NCI-H2196 (cell line): ENCODE measurements at regions not wholly inside any gene's neighbourhood (a gene's known extent, or its start where the extent isn't known, plus 50 kb on each side); places are given as distances from the start of the nearest gene placed in this dataset.

Source experiments
- DNase-seq: peaks from one replicate; lab custom pipeline; 2025; ENCODE audit not compliant: unreplicated experiment; lab: John Stamatoyannopoulos, UW

GRCh38 chr9:106689089-106689488 lies 173.9 kb upstream of the ZNF462 start:
- DNase-seq = no peak

GRCh38 chr9:106691627-106692026 lies 171.3 kb upstream of the ZNF462 start:
- DNase-seq = no peak

GRCh38 chr9:106693558-106693957 lies 169.4 kb upstream of the ZNF462 start:
- DNase-seq = no peak

- no peak for DNase-seq
These were observed 166.2 kb upstream of the ZNF462 start for GRCh38 chr9:106696804-106697203.

- no peak for DNase-seq
These were observed 165.6 kb upstream of the ZNF462 start for GRCh38 chr9:106697390-106697749.

- peak; percentile 3 for DNase-seq
These were observed 165.0 kb upstream of the ZNF462 start for GRCh38 chr9:106697750-106698502.

- no peak for DNase-seq
These were observed 162.3 kb upstream of the ZNF462 start for GRCh38 chr9:106700676-106701075.

- DNase-seq = no peak
These were observed 161.4 kb upstream of the ZNF462 start for GRCh38 chr9:106701611-106702010.

GRCh38 chr9:106704056-106704615 lies 158.8 kb upstream of the ZNF462 start:
- DNase-seq = no peak

GRCh38 chr9:106707291-106707690 lies 155.7 kb upstream of the ZNF462 start:
- DNase-seq = no peak

GRCh38 chr9:106707738-106708474 lies 155.1 kb upstream of the ZNF462 start:
- DNase-seq = no peak

GRCh38 chr9:106708475-106709146 lies 154.4 kb upstream of the ZNF462 start:
- no peak for DNase-seq

- DNase-seq = no peak
These were observed 150.7 kb upstream of the ZNF462 start for GRCh38 chr9:106712279-106712678.

- no peak for DNase-seq
These were observed 149.8 kb upstream of the ZNF462 start for GRCh38 chr9:106713206-106713605.

GRCh38 chr9:106716820-106717219 lies 146.1 kb upstream of the ZNF462 start:
- no peak for DNase-seq

GRCh38 chr9:106717686-106718085 lies 145.3 kb upstream of the ZNF462 start:
- no peak for DNase-seq

- DNase-seq = no peak
These were observed 144.0 kb upstream of the ZNF462 start for GRCh38 chr9:106718936-106719335.

GRCh38 chr9:106722051-106722753 lies 140.8 kb upstream of the ZNF462 start:
- DNase-seq = no peak

- no peak for DNase-seq
These were observed 139.0 kb upstream of the ZNF462 start for GRCh38 chr9:106723926-106724325.

- no peak for DNase-seq
These were observed 138.4 kb upstream of the ZNF462 start for GRCh38 chr9:106724566-106724965.
